ENCODE measurements at regions not wholly inside any gene's neighbourhood (a gene's known extent, or its start where the extent isn't known, plus 50 kb on each side); places are given as distances from the start of the nearest gene placed in this dataset.

GRCh38 chr2:146821836-146822316 is 1023.0 kb upstream of the ACVR2A start:
- no peak for TF ChIP-seq POLR2A (IDR thresholded peaks at IDR 0.05)
- TF ChIP-seq CTCF (IDR thresholded peaks at IDR 0.05), result no peak
- no peak for TF ChIP-seq EP300 (IDR thresholded peaks at IDR 0.05)

Measured in sigmoid colon (tissue), 4 donors.